OCI-LY3 (cell line): ENCODE measurements at regions not wholly inside any gene's neighbourhood (a gene's known extent, or its start where the extent isn't known, plus 50 kb on each side); places are given as distances from the start of the nearest gene placed in this dataset.

Experiments
- H2AFZ ChIP-seq: fragments of 200-600, 300-600 bp; shearing (Covaris generic); 2 replicates; pipeline ENCODE4 v1.6.0; 2014; ENCODE audit warnings: antibody characterized with exemption, low read depth, low read length
- H3K27ac ChIP-seq: fragments of 200-600, 300-600 bp; sonication (generic); 2 replicates; pipeline ENCODE4 v1.5.1; 2014; ENCODE audit warnings: mild to moderate bottlenecking, low read length, moderate library complexity, mixed read lengths
- H3K27me3 ChIP-seq: fragments of 200-600, 300-600 bp; sonication (generic); 2 replicates; pipeline ENCODE4 v1.6.1; 2014; ENCODE audit warnings: low read depth, low read length, mixed read lengths
- H3K36me3 ChIP-seq: fragments of 200-600, 300-600 bp; sonication (generic); replicated peaks from 2 replicates; pipeline ENCODE3; 2014; ENCODE audit warnings: low read depth, low read length, mixed read lengths
- H3K4me1 ChIP-seq: fragments of 300-600, 200-600 bp; sonication (generic); 2 replicates; pipeline ENCODE4 v1.6.1; 2014; ENCODE audit warnings: low read length, mixed read lengths
- H3K4me2 ChIP-seq: fragments of 200-600, 300-600 bp; sonication (generic); 2 replicates; pipeline ENCODE4 v1.6.1; 2014; ENCODE audit warnings: low read length, mixed read lengths
- H3K4me3 ChIP-seq: fragments of 300-600, 200-600 bp; sonication (generic); 2 replicates; pipeline ENCODE4 v1.5.1; 2014; ENCODE audit warnings: antibody characterized with exemption, mild to moderate bottlenecking, low read length, moderate library complexity
- H3K79me2 ChIP-seq: fragments of 300-600, 200-600 bp; shearing (Covaris generic); 2 replicates; pipeline ENCODE4 v1.6.1; 2014; ENCODE audit warnings: mild to moderate bottlenecking, low read length, mixed read lengths
- H3K9ac ChIP-seq: fragments of 300-600, 200-600 bp; shearing (Covaris generic); 2 replicates; pipeline ENCODE4 v1.6.0; 2014; ENCODE audit warnings: mild to moderate bottlenecking, low read length, moderate library complexity
- H3K9me3 ChIP-seq: fragments of 200-600, 300-600 bp; shearing (Covaris generic); 2 replicates; pipeline ENCODE4 v1.6.1; 2014; ENCODE audit warnings: low read length, mixed read lengths; ENCODE audit not compliant: insufficient read depth
- H4K20me1 ChIP-seq: fragments of 200-600, 300-600 bp; sonication (generic); 2 replicates; pipeline ENCODE4 v1.6.1; 2016; ENCODE audit warnings: low read length, mixed read lengths; ENCODE audit not compliant: insufficient read depth
- CTCF ChIP-seq: fragments of 200-600, 300-600 bp; sonication (generic); IDR thresholded peaks from 2 replicates; pipeline ENCODE4 v1.5.1; 2014; ENCODE audit warnings: antibody characterized with exemption, low read length, low read depth
- EZH2phosphoT487 ChIP-seq: fragments of 200-600 bp; shearing (Covaris generic); IDR thresholded peaks from 2 replicates; pipeline ENCODE4 v1.6.1; 2018; ENCODE audit warnings: antibody characterized with exemption, mixed run types, low read depth

- no peaks in the 10 kb centered on the region for H3K4me1 ChIP-seq
- H3K4me3 ChIP-seq, result no peak overlapping the region
- no peaks in the 10 kb centered on the region for H3K36me3 ChIP-seq
- no peaks in the 10 kb centered on the region for H3K27me3 ChIP-seq
- no peaks in the 10 kb centered on the region for H4K20me1 ChIP-seq
- H3K9me3 ChIP-seq, result no peaks in the 10 kb centered on the region
- no peak overlapping the region for H3K9ac ChIP-seq
- H2AFZ ChIP-seq, result no peak overlapping the region
- H3K4me2 ChIP-seq, result no peak overlapping the region
- TF ChIP-seq EZH2phosphoT487 (no peak), CTCF (no peak)
- no peaks in the 10 kb centered on the region for H3K79me2 ChIP-seq
- H3K27ac ChIP-seq, result no peak overlapping the region
Observed at GRCh38 chr7:20998309-20998708, 211.6 kb upstream of the SP8 start.

GRCh38 chr7:21011153-21011552, 224.5 kb upstream of the SP8 start:
- no peaks in the 10 kb centered on the region for H4K20me1 ChIP-seq
- H3K36me3 ChIP-seq, result no peaks in the 10 kb centered on the region
- H3K4me2 ChIP-seq, result no peak overlapping the region
- H2AFZ ChIP-seq, result no peak overlapping the region
- H3K4me1 ChIP-seq, result no peaks in the 10 kb centered on the region
- TF ChIP-seq CTCF (no peak), EZH2phosphoT487 (no peak)
- no peaks in the 10 kb centered on the region for H3K9me3 ChIP-seq
- no peak overlapping the region for H3K4me3 ChIP-seq
- no peaks in the 10 kb centered on the region for H3K79me2 ChIP-seq
- no peaks in the 10 kb centered on the region for H3K27me3 ChIP-seq
- no peak overlapping the region for H3K27ac ChIP-seq
- no peak overlapping the region for H3K9ac ChIP-seq

- Histone ChIP-seq H3K79me2 (no peaks in the 10 kb centered on the region), H3K27ac (no peak overlapping the region), H3K9me3 (no peaks in the 10 kb centered on the region), H3K4me2 (no peak overlapping the region), H3K36me3 (no peaks in the 10 kb centered on the region), H3K4me1 (no peaks in the 10 kb centered on the region), H2AFZ (no peak overlapping the region), H3K9ac (no peak overlapping the region), H3K27me3 (no peaks in the 10 kb centered on the region), H3K4me3 (no peak overlapping the region), H4K20me1 (no peaks in the 10 kb centered on the region)
- no peak for TF ChIP-seq EZH2phosphoT487
- no peak for TF ChIP-seq CTCF
Observed at GRCh38 chr7:21013765-21014539, 227.3 kb upstream of the SP8 start.

- Histone ChIP-seq H3K9me3 (no peaks in the 10 kb centered on the region), H3K36me3 (peaks cover 6% of the 10 kb centered on the region), H3K79me2 (no peaks in the 10 kb centered on the region), H3K27ac (no peak overlapping the region), H4K20me1 (no peaks in the 10 kb centered on the region), H3K27me3 (no peaks in the 10 kb centered on the region), H2AFZ (no peak overlapping the region), H3K4me3 (no peak overlapping the region), H3K4me1 (peaks cover 28% of the 10 kb centered on the region), H3K9ac (no peak overlapping the region), H3K4me2 (no peak overlapping the region)
- no peak for TF ChIP-seq CTCF
- TF ChIP-seq EZH2phosphoT487, result no peak
Observed at GRCh38 chr7:21020667-21021066, 234.0 kb upstream of the SP8 start.
